ENCODE measurements at regions not wholly inside any gene's neighbourhood (a gene's known extent, or its start where the extent isn't known, plus 50 kb on each side); places are given as distances from the start of the nearest gene placed in this dataset.
"Not testable (repeated sequence)": the region's sequence is repeated elsewhere in the genome, so short reads cannot be mapped to it uniquely, and the experiment has no call there.

GRCh38 chr21:15966231-15966630, 236.4 kb downstream of the USP25 start:
- H3K4me3 ChIP-seq (ENCODE audit: low read depth, low read length): no peak overlapping the region
- no peak for DNase-seq (ENCODE audit: low read depth)
- no peak for TF ChIP-seq CTCF (IDR thresholded peaks at IDR 0.05; ENCODE audit: insufficient read depth, low read depth, low read length, missing control alignments)

GRCh38 chr21:15966651-15967050, 236.9 kb downstream of the USP25 start:
- TF ChIP-seq CTCF (IDR thresholded peaks at IDR 0.05; ENCODE audit: insufficient read depth, low read depth, low read length, missing control alignments): no peak
- no peak overlapping the region for H3K4me3 ChIP-seq (ENCODE audit: low read depth, low read length)
- no peak for DNase-seq (ENCODE audit: low read depth)

- no peak for DNase-seq (ENCODE audit: low read depth)
- no peak for TF ChIP-seq CTCF (IDR thresholded peaks at IDR 0.05; ENCODE audit: insufficient read depth, low read depth, low read length, missing control alignments)
- no peak overlapping the region for H3K4me3 ChIP-seq (ENCODE audit: low read depth, low read length)
Observed at GRCh38 chr21:15967661-15968060, 237.9 kb downstream of the USP25 start.

DNA sequence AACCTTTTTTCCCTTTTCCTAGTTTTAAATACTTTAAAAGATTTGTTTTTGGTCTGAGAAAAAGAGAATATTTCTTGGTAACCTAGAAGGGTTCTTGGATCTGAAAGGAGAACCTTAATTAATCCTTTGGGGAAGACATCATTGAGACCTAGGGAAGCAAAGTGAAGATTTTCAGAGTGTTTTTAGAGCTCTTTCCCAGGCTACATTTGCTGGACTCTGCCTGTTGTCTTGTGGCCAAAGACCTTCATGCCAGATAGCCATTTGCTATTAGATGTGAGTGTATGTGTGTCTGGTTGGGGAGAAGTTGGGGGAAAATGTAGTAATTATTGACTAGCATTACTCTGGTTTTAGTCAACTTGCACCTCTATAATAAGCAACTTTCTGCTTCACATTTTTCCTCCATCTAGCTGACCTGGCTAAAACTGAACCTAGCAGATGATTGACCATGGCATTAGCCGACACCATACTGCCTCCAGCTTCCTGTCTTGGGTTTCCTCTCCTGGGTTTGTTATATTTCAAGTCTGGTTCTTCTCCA, 239.1 kb downstream of the USP25 start:
- no peak for DNase-seq (ENCODE audit: low read depth)
- H3K4me3 ChIP-seq (ENCODE audit: low read depth, low read length): no peak overlapping the region
- TF ChIP-seq CTCF (IDR thresholded peaks at IDR 0.05; ENCODE audit: insufficient read depth, low read depth, low read length, missing control alignments): no peak

DNA sequence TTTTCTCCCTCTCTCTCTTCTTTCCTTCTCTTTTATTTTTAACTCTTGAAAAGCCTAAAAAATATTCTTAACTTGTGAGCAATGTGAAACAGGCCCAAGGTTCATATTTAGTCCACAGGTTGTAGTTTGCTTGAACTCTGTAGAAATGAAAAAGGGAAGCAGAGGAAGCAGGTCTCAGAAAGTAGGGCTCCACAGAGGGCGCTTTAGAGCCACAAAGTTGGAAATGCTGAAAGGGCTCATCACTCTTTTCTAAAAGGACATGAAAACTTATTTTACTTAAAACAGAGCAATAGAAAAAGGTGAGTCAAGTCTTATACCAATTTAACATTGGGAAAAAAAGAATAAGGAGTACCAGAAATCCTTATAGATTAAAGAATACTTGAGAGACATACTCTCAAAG, 247.0 kb downstream of the USP25 start:
- no peak for DNase-seq (ENCODE audit: low read depth)
- H3K4me3 ChIP-seq (ENCODE audit: low read depth, low read length): no peak overlapping the region
- no peak for TF ChIP-seq CTCF (IDR thresholded peaks at IDR 0.05; ENCODE audit: insufficient read depth, low read depth, low read length, missing control alignments)

- no peak for TF ChIP-seq CTCF (IDR thresholded peaks at IDR 0.05; ENCODE audit: insufficient read depth, low read depth, low read length, missing control alignments)
- no peak overlapping the region for H3K4me3 ChIP-seq (ENCODE audit: low read depth, low read length)
- DNase-seq (ENCODE audit: low read depth): no peak
Observed at GRCh38 chr21:15978215-15978738, 248.5 kb downstream of the USP25 start.

DNA sequence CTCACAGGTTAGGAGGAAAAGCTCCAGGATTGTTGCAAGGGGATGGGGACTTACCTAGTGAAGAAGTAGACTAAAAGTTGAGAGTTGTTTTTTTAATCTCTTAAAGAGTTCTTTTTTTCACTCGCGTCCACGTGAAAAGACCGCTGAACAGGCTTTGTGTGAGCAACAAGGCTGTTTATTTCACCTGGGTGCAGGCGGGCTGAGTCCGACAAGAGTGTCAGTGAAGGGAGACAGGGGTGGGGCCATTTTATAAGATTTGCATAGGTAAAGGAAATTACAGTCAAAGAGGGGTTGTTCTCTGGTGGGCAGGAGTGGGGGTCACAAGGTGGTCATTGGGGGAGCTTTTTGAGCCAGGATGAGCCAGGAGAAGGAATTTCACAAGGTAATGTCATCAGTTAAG, 249.7 kb downstream of the USP25 start:
- not testable (repeated sequence) for H3K4me3 ChIP-seq (ENCODE audit: low read depth, low read length); DNase-seq (ENCODE audit: low read depth)
